ENCODE measurements at regions not wholly inside any gene's neighbourhood (a gene's known extent, or its start where the extent isn't known, plus 50 kb on each side); places are given as distances from the start of the nearest gene placed in this dataset.

- intact Hi-C loops (cut with DNase I; ENCODE audit: low total_unique reads), result no loop called here
- Histone ChIP-seq H3K36me3 (no peaks in the 10 kb centered on the region), H3K4me3 (no peak overlapping the region), H3K9me3 (peaks cover 0 to 8% of the 10 kb centered on the region in 2 donors), H3K27ac (no peak overlapping the region), H3K4me1 (no peaks in the 10 kb centered on the region), H3K27me3 (no peaks in the 10 kb centered on the region)
- no peak for TF ChIP-seq CTCF (IDR thresholded peaks at IDR 0.05)
- no peak for TF ChIP-seq POLR2A (IDR thresholded peaks at IDR 0.05)
- TF ChIP-seq POLR2AphosphoS5 (IDR thresholded peaks at IDR 0.05), result no peak
- no peak for DNase-seq (ENCODE audit: low spot score in 2 of 2)
Measured at GRCh38 chr7:156499247-156499881, 141.2 kb upstream of the RNF32 start.

DNA sequence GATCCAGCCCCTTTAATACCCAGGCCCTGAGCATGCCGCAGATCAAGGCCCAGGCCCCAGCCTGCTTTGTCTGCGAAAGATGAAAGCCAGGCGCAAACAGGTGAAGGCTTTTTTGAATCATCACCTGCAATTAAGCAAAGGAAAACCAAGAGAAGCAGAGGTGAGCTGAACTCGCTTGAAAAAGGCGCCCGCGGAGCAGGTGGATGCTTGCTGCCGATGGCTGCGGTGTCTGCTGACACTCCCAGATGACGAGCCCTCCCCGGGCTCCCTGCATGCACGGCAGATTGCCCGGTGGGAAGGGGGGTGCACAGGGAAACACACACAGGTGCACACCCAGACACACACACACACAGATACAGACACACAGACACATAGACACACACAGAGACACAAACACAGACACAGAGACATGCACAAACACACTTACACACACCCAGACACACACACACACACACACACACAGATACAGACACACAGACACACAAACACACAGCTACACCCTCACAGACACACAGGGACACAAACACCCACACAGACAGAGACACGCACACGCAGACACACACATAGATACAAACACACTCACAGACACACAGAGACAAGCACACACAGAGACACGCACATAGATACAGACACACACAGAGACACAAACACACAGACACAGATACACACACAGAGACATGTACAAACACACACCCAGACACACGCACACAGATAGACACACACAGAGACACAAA is 142.6 kb upstream of the RNF32 start:
- Histone ChIP-seq H3K4me3 (no peak overlapping the region), H3K9me3 (peaks cover 0 to 8% of the 10 kb centered on the region in 2 donors), H3K36me3 (no peaks in the 10 kb centered on the region), H3K27me3 (no peaks in the 10 kb centered on the region), H3K27ac (no peak overlapping the region), H3K4me1 (no peaks in the 10 kb centered on the region)
- no peak for TF ChIP-seq CTCF (IDR thresholded peaks at IDR 0.05)
- TF ChIP-seq POLR2A (IDR thresholded peaks at IDR 0.05), result no peak
- no peak for TF ChIP-seq POLR2AphosphoS5 (IDR thresholded peaks at IDR 0.05)
- DNase-seq (ENCODE audit: low spot score in 2 of 2), result no peak
- intact Hi-C loops (cut with DNase I; ENCODE audit: low total_unique reads), result no loop called here

DNA sequence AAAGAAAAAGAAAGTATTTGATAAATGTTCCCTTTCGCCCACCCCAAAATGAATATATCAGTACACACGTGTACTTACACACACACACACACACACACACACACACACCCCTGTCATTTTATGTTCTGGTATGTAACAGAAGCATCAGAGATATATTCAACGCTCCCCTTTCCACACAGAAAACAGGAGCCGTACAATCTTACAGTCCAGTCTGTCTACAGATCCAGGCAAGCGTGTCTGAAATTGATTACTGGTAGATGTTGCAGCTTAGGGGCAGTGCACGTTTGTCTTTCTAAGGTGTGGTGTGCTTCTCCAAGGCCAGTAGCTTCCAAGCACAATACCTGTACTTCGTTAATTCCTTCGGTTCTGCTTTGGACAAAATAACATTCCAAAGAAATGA is 143.7 kb upstream of the RNF32 start:
- Histone ChIP-seq H3K4me1 (no peaks in the 10 kb centered on the region), H3K27ac (no peak overlapping the region), H3K9me3 (peaks cover 0 to 8% of the 10 kb centered on the region in 2 donors), H3K27me3 (no peaks in the 10 kb centered on the region), H3K4me3 (no peak overlapping the region), H3K36me3 (no peaks in the 10 kb centered on the region)
- intact Hi-C loops (cut with DNase I; ENCODE audit: low total_unique reads), result no loop called here
- DNase-seq (ENCODE audit: low spot score in 2 of 2), result no peak
- TF ChIP-seq POLR2A (IDR thresholded peaks at IDR 0.05), result no peak
- TF ChIP-seq POLR2AphosphoS5 (IDR thresholded peaks at IDR 0.05), result no peak
- TF ChIP-seq CTCF (IDR thresholded peaks at IDR 0.05), result no peak

GRCh38 chr7:156496363-156496769 is 144.2 kb upstream of the RNF32 start:
- intact Hi-C loops (cut with DNase I; ENCODE audit: low total_unique reads), result no loop called here
- Histone ChIP-seq H3K27me3 (no peaks in the 10 kb centered on the region), H3K27ac (no peak overlapping the region), H3K4me3 (no peak overlapping the region), H3K9me3 (peaks cover 0 to 7% of the 10 kb centered on the region in 2 donors), H3K4me1 (no peaks in the 10 kb centered on the region), H3K36me3 (no peaks in the 10 kb centered on the region)
- no peak for DNase-seq (ENCODE audit: low spot score in 2 of 2)
- TF ChIP-seq POLR2AphosphoS5 (IDR thresholded peaks at IDR 0.05) (no peak), POLR2A (IDR thresholded peaks at IDR 0.05) (no peak), CTCF (IDR thresholded peaks at IDR 0.05) (no peak)

DNA sequence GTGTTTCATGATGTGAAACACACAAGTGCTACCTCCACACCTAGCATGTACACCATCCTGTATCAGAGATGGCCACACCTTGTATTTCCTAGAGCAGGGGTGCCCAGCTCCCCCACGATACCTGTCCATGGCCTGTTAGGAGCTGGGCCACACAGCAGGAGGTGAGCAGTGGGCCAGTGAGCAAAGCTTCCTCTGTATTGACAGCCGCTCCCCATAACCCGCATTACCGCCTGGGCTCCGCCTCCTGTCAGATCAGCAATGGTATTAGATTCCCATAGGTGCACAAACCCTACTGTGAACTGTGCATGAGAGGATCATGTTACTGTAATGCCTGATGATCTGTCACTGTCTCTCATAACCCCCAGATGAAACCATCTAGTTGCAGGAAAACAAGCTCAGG is 145.6 kb upstream of the RNF32 start:
- H3K4me1 ChIP-seq, result no peaks in the 10 kb centered on the region
- H3K36me3 ChIP-seq, result no peaks in the 10 kb centered on the region
- TF ChIP-seq POLR2A (IDR thresholded peaks at IDR 0.05) (no peak), CTCF (IDR thresholded peaks at IDR 0.05) (no peak), POLR2AphosphoS5 (IDR thresholded peaks at IDR 0.05) (no peak)
- no peaks in the 10 kb centered on the region for H3K9me3 ChIP-seq
- no peak for DNase-seq (ENCODE audit: low spot score in 2 of 2)
- H3K4me3 ChIP-seq, result no peak overlapping the region
- intact Hi-C loops (cut with DNase I; ENCODE audit: low total_unique reads), result no loop called here
- no peaks in the 10 kb centered on the region for H3K27me3 ChIP-seq
- H3K27ac ChIP-seq, result no peak overlapping the region

Data from breast epithelium (tissue), 4 donors.